SK-N-SH (cell line): ENCODE measurements at regions not wholly inside any gene's neighbourhood (a gene's known extent, or its start where the extent isn't known, plus 50 kb on each side); places are given as distances from the start of the nearest gene placed in this dataset.

Experiments
- CTCF ChIP-seq: fragments of 200-600 bp; sonication (generic); IDR thresholded peaks from 2 replicates; pipeline ENCODE4 v1.6.1; 2017; ENCODE audit warnings: antibody characterized with exemption, mild to moderate bottlenecking, moderate library complexity
- EZH2phosphoT487 ChIP-seq: fragments of 200-600 bp; sonication (generic); IDR thresholded peaks from 2 replicates; pipeline ENCODE4 v1.6.1; 2017; ENCODE audit warnings: low read depth, mixed run types, mild to moderate bottlenecking, antibody characterized with exemption, moderate library complexity, borderline replicate concordance
- GABPA ChIP-seq: IDR thresholded peaks from 2 replicates; pipeline ENCODE4 v1.4.0; 2012; ENCODE audit warnings: low read depth, mild to moderate bottlenecking
- IRF3 ChIP-seq: fragments of 150-350 bp; IDR thresholded peaks from 2 replicates; pipeline ENCODE4 v1.6.1; 2016; ENCODE audit warnings: mild to moderate bottlenecking, low read depth, low read length
- MAX ChIP-seq: IDR thresholded peaks from 2 replicates; pipeline ENCODE4 v1.4.0; 2012; ENCODE audit warnings: low read depth
- PBX3 ChIP-seq: IDR thresholded peaks from 2 replicates; pipeline ENCODE4; 2012
- POLR2AphosphoS5 ChIP-seq: IDR thresholded peaks from 2 replicates; pipeline ENCODE4 v1.6.1; 2012; ENCODE audit warnings: low read depth, low read length
- RAD21 ChIP-seq: IDR thresholded peaks from 2 replicates; pipeline ENCODE4 v1.6.1; 2012; ENCODE audit warnings: mild to moderate bottlenecking, low read length
- RCOR1 ChIP-seq: fragments of 150-350 bp; IDR thresholded peaks from 2 replicates; pipeline ENCODE4 v1.6.1; 2017; ENCODE audit warnings: antibody characterized with exemption, low read length
- REST ChIP-seq: IDR thresholded peaks from 2 replicates; pipeline ENCODE4 v1.6.1; 2012; ENCODE audit warnings: mild to moderate bottlenecking, low read depth, low read length, moderate library complexity
- USF2 ChIP-seq: fragments of 150-350 bp; IDR thresholded peaks from 2 replicates; pipeline ENCODE4 v1.6.1; 2017; ENCODE audit warnings: antibody characterized with exemption, low read length, low read depth, borderline replicate concordance
- YY1 ChIP-seq: IDR thresholded peaks from 2 replicates; pipeline ENCODE4 v1.4.0; 2012; ENCODE audit warnings: low read depth, mild to moderate bottlenecking

- TF ChIP-seq EZH2phosphoT487 (no peak), MAX (no peak), CTCF (no peak), USF2 (no peak), POLR2AphosphoS5 (no peak), REST (no peak), YY1 (no peak), RAD21 (no peak), GABPA (no peak), IRF3 (no peak), RCOR1 (no peak), PBX3 (no peak)
Observed at GRCh38 chr5:20694121-20694520, 706.1 kb upstream of the CDH18 start.
